Ascending aorta (tissue), 2 donors: ENCODE measurements at regions not wholly inside any gene's neighbourhood (a gene's known extent, or its start where the extent isn't known, plus 50 kb on each side); places are given as distances from the start of the nearest gene placed in this dataset.

Experiments used
- DNase-seq, 2 donors: peaks; one replicate each; pipeline ENCODE4 v3.0.0-alpha.2; 2019; ENCODE audit warnings: low spot score in 2 of 2
- H3K27ac ChIP-seq, 2 donors: fragments of 200-600 bp; sonication (generic); one replicate each; pipeline ENCODE4 v1.5.1; 2016 to 2017; ENCODE audit warnings: mild to moderate bottlenecking in 1 of 2
- H3K27me3 ChIP-seq: fragments of 200-600 bp; sonication (generic); one replicate; pipeline ENCODE4 v1.5.1; 2017
- H3K36me3 ChIP-seq, 2 donors: fragments of 200-600 bp; sonication (generic); one replicate each; pipeline ENCODE4 v1.5.1; 2016
- H3K4me1 ChIP-seq, 2 donors: fragments of 200-600 bp; sonication (generic); one replicate each; pipeline ENCODE4 v1.5.1; 2016 to 2017; ENCODE audit warnings: mild to moderate bottlenecking in 1 of 2
- H3K4me3 ChIP-seq, 2 donors: fragments of 200-600 bp; sonication (generic); one replicate each; pipeline ENCODE4 v1.5.1; 2016 to 2017; ENCODE audit warnings: mild to moderate bottlenecking in 1 of 2
- H3K9me3 ChIP-seq, 2 donors: fragments of 200-600 bp; sonication (generic); one replicate each; pipeline ENCODE4 v1.5.1; 2016
- intact Hi-C: fragments of 100-400 bp; cut with DNase I; formaldehyde crosslinking; loops from one replicate; pipeline ENCODE4 v1.15.1; 2023
- TF ChIP-seq, protein P1 (sequence below), 3 experiments: fragments of 200-600 bp in 2 of 3; fragments of 450-650 bp in 1 of 3; sonication (generic) in 2 of 3; IDR thresholded peaks; one replicate each; pipeline ENCODE4 v1.5.1; 2016 to 2019; ENCODE audit warnings: antibody characterized with exemption in 3 of 3, mild to moderate bottlenecking in 1 of 3, moderate library complexity in 1 of 3

DNA sequence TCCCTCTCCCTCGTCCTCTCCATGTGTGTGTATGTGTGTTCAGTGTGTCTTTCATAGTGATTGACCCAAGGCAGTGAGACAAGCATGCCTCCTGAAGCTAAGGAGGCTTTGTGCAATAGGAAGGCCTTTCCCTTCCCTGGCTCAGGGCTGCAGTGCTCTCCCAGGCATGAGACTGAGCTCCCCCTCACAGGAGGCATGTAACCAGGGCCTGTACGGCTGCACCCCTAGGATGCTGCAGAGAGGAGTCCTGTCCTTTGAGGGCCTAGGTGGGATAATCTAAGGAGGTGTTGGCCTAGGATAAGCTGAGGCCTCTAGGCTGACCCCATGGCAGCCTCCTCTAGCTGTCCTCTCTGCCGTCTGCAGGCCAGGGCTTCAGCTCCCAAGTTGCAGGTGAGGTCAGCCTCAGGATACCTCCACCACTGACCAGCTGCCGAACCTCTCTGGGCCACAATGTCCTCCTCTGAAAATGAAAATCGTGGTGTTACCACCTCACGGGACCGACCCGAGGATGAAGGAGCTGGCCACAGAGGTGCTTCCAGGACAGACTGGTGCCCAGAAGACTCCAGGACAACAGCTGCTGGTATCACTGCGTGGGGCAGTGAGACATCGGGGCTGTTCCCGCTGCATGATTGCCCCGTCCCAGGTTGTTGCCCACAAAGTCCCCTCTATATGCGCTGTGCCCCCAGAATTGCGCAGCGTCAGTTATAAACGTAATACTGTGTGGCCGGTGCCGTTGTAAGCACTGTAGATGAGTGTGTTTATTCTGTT, 129.6 kb downstream of the BARX1 start:
- no peak overlapping the region for H3K4me3 ChIP-seq
- TF ChIP-seq, protein P1, sequence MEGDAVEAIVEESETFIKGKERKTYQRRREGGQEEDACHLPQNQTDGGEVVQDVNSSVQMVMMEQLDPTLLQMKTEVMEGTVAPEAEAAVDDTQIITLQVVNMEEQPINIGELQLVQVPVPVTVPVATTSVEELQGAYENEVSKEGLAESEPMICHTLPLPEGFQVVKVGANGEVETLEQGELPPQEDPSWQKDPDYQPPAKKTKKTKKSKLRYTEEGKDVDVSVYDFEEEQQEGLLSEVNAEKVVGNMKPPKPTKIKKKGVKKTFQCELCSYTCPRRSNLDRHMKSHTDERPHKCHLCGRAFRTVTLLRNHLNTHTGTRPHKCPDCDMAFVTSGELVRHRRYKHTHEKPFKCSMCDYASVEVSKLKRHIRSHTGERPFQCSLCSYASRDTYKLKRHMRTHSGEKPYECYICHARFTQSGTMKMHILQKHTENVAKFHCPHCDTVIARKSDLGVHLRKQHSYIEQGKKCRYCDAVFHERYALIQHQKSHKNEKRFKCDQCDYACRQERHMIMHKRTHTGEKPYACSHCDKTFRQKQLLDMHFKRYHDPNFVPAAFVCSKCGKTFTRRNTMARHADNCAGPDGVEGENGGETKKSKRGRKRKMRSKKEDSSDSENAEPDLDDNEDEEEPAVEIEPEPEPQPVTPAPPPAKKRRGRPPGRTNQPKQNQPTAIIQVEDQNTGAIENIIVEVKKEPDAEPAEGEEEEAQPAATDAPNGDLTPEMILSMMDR (IDR thresholded peaks at IDR 0.05): no peak
- H3K27ac ChIP-seq: no peak overlapping the region
- H3K4me1 ChIP-seq: no peaks in the 10 kb centered on the region
- H3K27me3 ChIP-seq: no peaks in the 10 kb centered on the region
- no peaks in the 10 kb centered on the region for H3K36me3 ChIP-seq
- H3K9me3 ChIP-seq: no peaks in the 10 kb centered on the region
- intact Hi-C loops: no loop called here
- DNase-seq: no peak

DNA sequence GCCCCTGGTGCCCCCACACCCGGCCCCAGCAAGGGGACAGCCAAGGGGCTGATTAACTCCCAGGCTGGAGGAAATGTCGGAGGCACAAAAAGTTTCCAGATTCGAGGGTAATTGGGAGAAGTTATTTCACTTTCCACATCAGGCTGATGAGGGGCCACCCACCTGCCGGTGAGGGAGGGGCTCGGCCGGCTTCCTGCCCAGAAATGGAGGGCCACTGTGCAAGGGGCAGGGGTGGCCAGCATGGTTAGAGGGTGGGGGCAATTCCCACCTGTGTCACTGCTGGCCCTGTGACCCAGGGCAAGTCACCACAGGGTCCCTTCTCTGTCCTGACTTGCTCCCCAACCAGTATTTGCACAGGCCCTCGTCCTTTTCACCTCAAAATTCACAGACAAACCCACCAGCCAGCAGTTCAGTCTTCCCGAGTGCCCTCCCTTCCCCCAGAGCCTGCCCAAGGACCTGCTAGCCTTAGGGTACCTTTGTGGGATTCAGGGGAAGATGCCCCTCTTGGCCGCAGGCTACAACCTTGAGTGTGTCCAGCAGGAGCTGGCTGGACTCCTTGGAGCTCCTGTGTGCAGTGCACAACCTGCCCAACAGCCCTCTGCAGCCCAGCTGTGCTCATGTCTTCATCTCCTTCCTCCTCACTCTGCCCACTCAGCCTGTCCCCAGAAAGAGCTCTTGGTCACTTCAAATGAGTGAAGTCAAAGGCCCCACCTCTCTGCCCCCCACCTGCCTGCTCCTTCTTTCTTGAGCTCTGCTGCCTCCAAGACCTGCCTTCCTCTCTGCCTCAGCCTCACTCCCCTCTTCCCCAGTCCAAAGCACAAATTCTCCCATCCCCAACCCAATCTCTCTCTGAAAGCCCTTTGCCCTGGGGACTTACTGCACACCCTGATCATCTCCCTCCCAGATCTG, 130.5 kb downstream of the BARX1 start:
- Histone ChIP-seq H3K9me3 (no peaks in the 10 kb centered on the region), H3K4me1 (no peaks in the 10 kb centered on the region), H3K4me3 (no peak overlapping the region), H3K27ac (no peak overlapping the region), H3K36me3 (no peaks in the 10 kb centered on the region), H3K27me3 (no peaks in the 10 kb centered on the region)
- intact Hi-C loops: no loop called here
- TF ChIP-seq, protein P1 (IDR thresholded peaks at IDR 0.05): no peak
- no peak for DNase-seq

DNA sequence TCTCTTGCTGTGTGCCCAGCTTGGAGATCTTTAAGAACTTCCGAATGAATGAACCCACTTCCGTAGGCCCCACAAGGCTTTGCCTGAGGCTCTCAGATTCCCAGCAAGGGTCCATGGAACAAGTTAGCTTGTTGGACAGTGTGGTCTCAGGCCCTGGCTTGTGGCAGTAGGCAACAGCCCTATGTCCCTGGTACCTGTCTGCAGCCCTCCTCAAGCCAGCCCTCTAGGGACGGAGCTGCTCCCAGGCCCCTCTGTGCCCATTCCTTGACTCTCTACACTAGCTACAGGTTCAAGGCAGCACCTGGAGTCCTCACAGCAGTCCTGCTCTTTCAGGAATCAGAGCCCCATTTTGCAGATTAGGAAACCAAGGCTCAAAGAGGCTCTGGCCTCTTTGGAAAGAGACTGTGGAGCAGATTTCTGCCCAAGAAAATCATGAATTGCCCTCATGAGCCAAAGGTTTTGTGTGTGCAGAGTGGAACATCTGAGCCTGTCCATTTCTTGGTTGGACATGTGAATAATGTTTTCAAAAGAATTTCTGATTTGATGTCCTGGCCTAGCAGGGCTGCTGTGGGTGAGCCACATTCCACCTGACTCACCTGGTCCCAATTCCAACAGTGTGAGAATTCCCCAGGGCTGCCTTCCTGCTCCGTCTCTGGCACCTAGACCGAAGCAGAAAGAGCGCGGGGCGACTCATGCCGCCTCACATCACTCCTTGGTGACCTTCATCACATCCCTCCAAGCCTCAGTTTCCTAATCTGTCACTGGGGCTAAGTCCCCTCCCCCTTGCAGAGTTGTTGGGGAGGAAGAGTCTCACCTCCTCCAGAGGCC, 131.7 kb downstream of the BARX1 start:
- H3K4me1 ChIP-seq: no peaks in the 10 kb centered on the region
- H3K27me3 ChIP-seq: no peaks in the 10 kb centered on the region
- no peak for DNase-seq
- H3K9me3 ChIP-seq: no peaks in the 10 kb centered on the region
- H3K36me3 ChIP-seq: no peaks in the 10 kb centered on the region
- no peak overlapping the region for H3K4me3 ChIP-seq
- TF ChIP-seq, protein P1 (IDR thresholded peaks at IDR 0.05): no peak
- intact Hi-C loops: no loop called here
- no peak overlapping the region for H3K27ac ChIP-seq

DNA sequence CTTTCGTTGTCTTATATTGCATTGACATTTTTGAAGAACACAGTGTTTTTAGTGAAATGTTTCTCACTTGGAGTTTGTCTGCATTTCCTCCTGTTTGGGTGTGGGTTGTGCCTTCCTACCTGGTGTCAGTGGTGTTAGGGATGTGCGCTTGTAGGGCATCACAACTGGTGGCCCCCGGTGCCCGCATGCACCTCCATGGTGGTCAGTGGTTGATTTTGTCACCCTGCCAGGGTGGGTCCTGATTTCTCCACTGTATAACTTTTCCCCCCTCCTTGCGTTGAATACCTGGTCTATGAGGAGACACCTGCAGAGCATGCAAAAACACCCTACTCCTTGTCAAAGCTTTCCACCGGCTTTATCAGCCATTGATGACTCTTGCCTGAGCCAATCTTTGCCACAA, 132.9 kb downstream of the BARX1 start:
- Histone ChIP-seq H3K4me1 (no peaks in the 10 kb centered on the region), H3K27me3 (no peaks in the 10 kb centered on the region), H3K9me3 (no peaks in the 10 kb centered on the region), H3K27ac (no peak overlapping the region), H3K36me3 (no peaks in the 10 kb centered on the region), H3K4me3 (no peak overlapping the region)
- no peak for DNase-seq
- TF ChIP-seq, protein P1 (IDR thresholded peaks at IDR 0.05): no peak
- intact Hi-C loops: no loop called here

DNA sequence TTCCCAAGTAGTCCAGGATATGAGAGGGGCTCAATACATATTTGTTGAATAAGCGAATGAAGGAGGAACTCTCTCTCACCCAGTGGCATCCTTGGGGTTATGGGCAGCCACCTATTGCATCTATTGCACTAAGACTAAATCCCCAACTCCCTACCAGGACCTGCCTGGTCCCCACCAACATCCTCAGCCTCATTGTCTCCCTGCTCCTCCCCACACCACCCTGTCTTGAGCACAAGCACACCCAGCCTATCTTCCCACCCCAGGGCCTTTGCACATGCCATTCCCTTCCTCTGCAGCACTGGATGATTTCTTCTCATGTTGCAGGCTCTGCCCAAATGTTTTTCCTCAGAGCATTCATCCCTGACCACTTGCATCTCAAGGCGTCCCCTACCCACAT, 133.8 kb downstream of the BARX1 start:
- Histone ChIP-seq H3K4me3 (no peak overlapping the region), H3K27ac (no peak overlapping the region), H3K9me3 (no peaks in the 10 kb centered on the region), H3K36me3 (no peaks in the 10 kb centered on the region), H3K27me3 (no peaks in the 10 kb centered on the region), H3K4me1 (no peaks in the 10 kb centered on the region)
- TF ChIP-seq, protein P1 (IDR thresholded peaks at IDR 0.05): no peak
- no peak for DNase-seq
- intact Hi-C loops: no loop called here
